DMS53 (cell line): ENCODE measurements at regions not wholly inside any gene's neighbourhood (a gene's known extent, or its start where the extent isn't known, plus 50 kb on each side); places are given as distances from the start of the nearest gene placed in this dataset.

ENCODE experiments used
- DNase-seq: peaks from one replicate; lab custom pipeline; 2025; lab: John Stamatoyannopoulos, UW

- no peak for DNase-seq
Measured at GRCh38 chr18:69216321-69216720, 184.4 kb upstream of the DOK6 start.

GRCh38 chr18:69217196-69218000 is 183.3 kb upstream of the DOK6 start:
- no peak for DNase-seq

GRCh38 chr18:69220529-69220928 is 180.2 kb upstream of the DOK6 start:
- peak; percentile 27 for DNase-seq

GRCh38 chr18:69222089-69222488 is 178.6 kb upstream of the DOK6 start:
- no peak for DNase-seq

GRCh38 chr18:69226971-69227370 is 173.7 kb upstream of the DOK6 start:
- DNase-seq: no peak

- DNase-seq: no peak
Measured at GRCh38 chr18:69230204-69230603, 170.5 kb upstream of the DOK6 start.

- DNase-seq: no peak
Measured at GRCh38 chr18:69233465-69234054, 167.1 kb upstream of the DOK6 start.

GRCh38 chr18:69239849-69240674 is 160.6 kb upstream of the DOK6 start:
- DNase-seq: no peak

GRCh38 chr18:69246027-69246426 is 154.7 kb upstream of the DOK6 start:
- DNase-seq: peak; percentile 56

GRCh38 chr18:69250305-69251151 is 150.2 kb upstream of the DOK6 start:
- no peak for DNase-seq

GRCh38 chr18:69257861-69258458 is 142.7 kb upstream of the DOK6 start:
- peak; percentile 67 for DNase-seq

GRCh38 chr18:69259282-69259681 is 141.4 kb upstream of the DOK6 start:
- DNase-seq: no peak

- DNase-seq: no peak
Measured at GRCh38 chr18:69261406-69261805, 139.3 kb upstream of the DOK6 start.

- peak; percentile 29 for DNase-seq
Measured at GRCh38 chr18:69265656-69266055, 135.0 kb upstream of the DOK6 start.

GRCh38 chr18:69267895-69268294 is 132.8 kb upstream of the DOK6 start:
- peak; percentile 38 for DNase-seq

- no peak for DNase-seq
Measured at GRCh38 chr18:69282371-69282770, 118.3 kb upstream of the DOK6 start.

GRCh38 chr18:69291044-69291443 is 109.6 kb upstream of the DOK6 start:
- DNase-seq: no peak

GRCh38 chr18:69291755-69292154 is 108.9 kb upstream of the DOK6 start:
- DNase-seq: no peak

- no peak for DNase-seq
Measured at GRCh38 chr18:69300185-69300584, 100.5 kb upstream of the DOK6 start.

- DNase-seq: no peak
Measured at GRCh38 chr18:69308619-69309018, 92.1 kb upstream of the DOK6 start.

GRCh38 chr18:69326094-69326493 is 74.6 kb upstream of the DOK6 start:
- no peak for DNase-seq

GRCh38 chr18:69328086-69328485 is 72.6 kb upstream of the DOK6 start:
- DNase-seq: no peak
